WTC11 (cell line): ENCODE measurements at regions not wholly inside any gene's neighbourhood (a gene's known extent, or its start where the extent isn't known, plus 50 kb on each side); places are given as distances from the start of the nearest gene placed in this dataset.

ENCODE experiments used
- JUN ChIP-seq: sonication (generic); formaldehyde crosslinking; IDR thresholded peaks from 2 replicates; pipeline ENCODE4 v1.8.0; 2023; ENCODE audit warnings: mild to moderate bottlenecking, missing genetic modification reagents
- TCF7 ChIP-seq: sonication (generic); formaldehyde crosslinking; IDR thresholded peaks from 2 replicates; pipeline ENCODE4 v1.8.0; 2022; ENCODE audit warnings: mild to moderate bottlenecking, low read depth, missing genetic modification reagents, moderate library complexity
- ZNF396 ChIP-seq: fragments of 250-450 bp; sonication (Bioruptor Pico); IDR thresholded peaks from 2 replicates; pipeline ENCODE4 v1.8.0; 2021; ENCODE audit warnings: mild to moderate bottlenecking, moderate library complexity, borderline replicate concordance
- ZNF416 ChIP-seq: fragments of 250-450 bp; sonication (Bioruptor Pico); IDR thresholded peaks from 2 replicates; pipeline ENCODE4 v1.9.0; 2021; ENCODE audit warnings: mild to moderate bottlenecking, inconsistent platforms
- TF ChIP-seq, protein P1 (sequence below): fragments of 250-450 bp; sonication (Bioruptor Pico); conservative IDR thresholded peaks from 2 replicates; pipeline ENCODE4 v1.9.0; 2021; ENCODE audit warnings: mild to moderate bottlenecking
- TF ChIP-seq, protein P2 (sequence below): fragments of 250-450 bp; sonication (Bioruptor Pico); IDR thresholded peaks from 2 replicates; pipeline ENCODE4 v2.1.2; 2022; ENCODE audit warnings: mild to moderate bottlenecking, moderate library complexity
- TF ChIP-seq, protein P3 (sequence below): fragments of 200-600 bp; IDR thresholded peaks from 2 replicates; pipeline ENCODE4 v1.8.0; 2022; ENCODE audit warnings: antibody characterized with exemption
- TF ChIP-seq, protein P4 (sequence below): sonication (generic); formaldehyde crosslinking; IDR thresholded peaks from 2 replicates; pipeline ENCODE4 v1.8.0; 2023; ENCODE audit warnings: missing genetic modification reagents

DNA sequence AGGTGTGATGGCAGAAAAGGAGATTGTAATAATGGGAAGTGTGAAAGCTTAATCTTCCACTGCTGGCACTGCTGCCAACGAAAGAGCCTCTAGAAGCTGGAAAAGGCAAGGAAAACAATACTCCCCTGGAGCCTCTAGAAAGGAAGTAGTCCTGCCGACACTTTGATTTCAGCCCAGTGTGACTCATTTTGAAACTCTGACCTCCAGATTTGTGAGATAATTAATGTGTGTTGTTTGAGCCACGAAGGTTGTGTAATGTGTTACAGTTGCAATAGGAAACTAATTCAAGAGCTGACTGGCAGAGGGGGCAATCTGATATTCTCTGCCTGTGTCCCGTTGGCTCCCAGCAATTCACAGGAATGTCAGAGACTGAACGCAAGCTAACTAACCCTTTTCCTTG lies 219.2 kb upstream of the UBE2E3 start:
- TF ChIP-seq, protein P1, sequence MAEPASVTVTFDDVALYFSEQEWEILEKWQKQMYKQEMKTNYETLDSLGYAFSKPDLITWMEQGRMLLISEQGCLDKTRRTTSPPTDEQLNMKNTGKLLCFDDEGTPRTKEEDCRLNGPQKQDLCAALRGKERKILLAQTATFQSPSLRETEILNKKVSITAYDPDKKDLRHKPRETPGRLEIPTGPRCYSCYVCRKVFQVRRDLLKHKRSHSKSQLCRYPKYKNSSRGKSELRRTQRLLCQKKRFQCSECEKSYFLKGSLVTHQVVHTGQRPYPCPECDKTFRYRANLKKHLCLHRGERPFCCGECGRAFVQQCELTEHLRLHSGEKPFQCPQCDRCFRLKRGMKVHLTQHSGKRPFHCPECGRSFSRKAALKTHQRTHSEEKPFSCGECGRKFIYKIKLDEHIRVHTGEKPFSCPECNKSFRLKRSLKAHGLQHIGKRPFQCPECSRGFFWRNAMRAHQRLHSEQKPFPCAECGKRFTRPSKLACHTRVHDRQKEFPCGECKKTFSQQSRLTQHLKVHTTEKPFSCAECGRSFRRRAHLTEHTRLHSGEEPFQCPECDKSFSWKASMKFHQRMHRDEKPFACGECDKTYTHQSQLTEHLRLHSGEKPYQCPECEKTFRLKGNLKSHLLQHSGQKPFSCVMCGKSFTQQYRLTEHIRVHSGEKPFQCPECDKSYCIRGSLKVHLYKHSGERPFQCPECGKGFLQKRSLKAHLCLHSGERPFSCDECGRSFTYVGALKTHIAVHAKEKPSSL (CRISPR knock-in tag), result no peak
- no peak for TF ChIP-seq JUN (CRISPR knock-in tag)
- TF ChIP-seq, protein P2, sequence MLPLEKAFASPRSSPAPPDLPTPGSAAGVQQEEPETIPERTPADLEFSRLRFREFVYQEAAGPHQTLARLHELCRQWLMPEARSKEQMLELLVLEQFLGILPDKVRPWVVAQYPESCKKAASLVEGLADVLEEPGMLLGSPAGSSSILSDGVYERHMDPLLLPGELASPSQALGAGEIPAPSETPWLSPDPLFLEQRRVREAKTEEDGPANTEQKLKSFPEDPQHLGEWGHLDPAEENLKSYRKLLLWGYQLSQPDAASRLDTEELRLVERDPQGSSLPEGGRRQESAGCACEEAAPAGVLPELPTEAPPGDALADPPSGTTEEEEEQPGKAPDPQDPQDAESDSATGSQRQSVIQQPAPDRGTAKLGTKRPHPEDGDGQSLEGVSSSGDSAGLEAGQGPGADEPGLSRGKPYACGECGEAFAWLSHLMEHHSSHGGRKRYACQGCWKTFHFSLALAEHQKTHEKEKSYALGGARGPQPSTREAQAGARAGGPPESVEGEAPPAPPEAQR, result no peak
- no peak for TF ChIP-seq ZNF396
- TF ChIP-seq, protein P3, sequence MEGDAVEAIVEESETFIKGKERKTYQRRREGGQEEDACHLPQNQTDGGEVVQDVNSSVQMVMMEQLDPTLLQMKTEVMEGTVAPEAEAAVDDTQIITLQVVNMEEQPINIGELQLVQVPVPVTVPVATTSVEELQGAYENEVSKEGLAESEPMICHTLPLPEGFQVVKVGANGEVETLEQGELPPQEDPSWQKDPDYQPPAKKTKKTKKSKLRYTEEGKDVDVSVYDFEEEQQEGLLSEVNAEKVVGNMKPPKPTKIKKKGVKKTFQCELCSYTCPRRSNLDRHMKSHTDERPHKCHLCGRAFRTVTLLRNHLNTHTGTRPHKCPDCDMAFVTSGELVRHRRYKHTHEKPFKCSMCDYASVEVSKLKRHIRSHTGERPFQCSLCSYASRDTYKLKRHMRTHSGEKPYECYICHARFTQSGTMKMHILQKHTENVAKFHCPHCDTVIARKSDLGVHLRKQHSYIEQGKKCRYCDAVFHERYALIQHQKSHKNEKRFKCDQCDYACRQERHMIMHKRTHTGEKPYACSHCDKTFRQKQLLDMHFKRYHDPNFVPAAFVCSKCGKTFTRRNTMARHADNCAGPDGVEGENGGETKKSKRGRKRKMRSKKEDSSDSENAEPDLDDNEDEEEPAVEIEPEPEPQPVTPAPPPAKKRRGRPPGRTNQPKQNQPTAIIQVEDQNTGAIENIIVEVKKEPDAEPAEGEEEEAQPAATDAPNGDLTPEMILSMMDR, result no peak
- no peak for TF ChIP-seq ZNF416 (CRISPR knock-in tag)
- TF ChIP-seq TCF7, result no peak
- TF ChIP-seq, protein P4, sequence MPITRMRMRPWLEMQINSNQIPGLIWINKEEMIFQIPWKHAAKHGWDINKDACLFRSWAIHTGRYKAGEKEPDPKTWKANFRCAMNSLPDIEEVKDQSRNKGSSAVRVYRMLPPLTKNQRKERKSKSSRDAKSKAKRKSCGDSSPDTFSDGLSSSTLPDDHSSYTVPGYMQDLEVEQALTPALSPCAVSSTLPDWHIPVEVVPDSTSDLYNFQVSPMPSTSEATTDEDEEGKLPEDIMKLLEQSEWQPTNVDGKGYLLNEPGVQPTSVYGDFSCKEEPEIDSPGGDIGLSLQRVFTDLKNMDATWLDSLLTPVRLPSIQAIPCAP (CRISPR knock-in tag), result no peak
